SU-DHL-6 (cell line): ENCODE measurements at regions not wholly inside any gene's neighbourhood (a gene's known extent, or its start where the extent isn't known, plus 50 kb on each side); places are given as distances from the start of the nearest gene placed in this dataset.

Source experiments
- EZH2phosphoT487 ChIP-seq: fragments of 200-600 bp; sonication (generic), shearing (Covaris generic); conservative IDR thresholded peaks from 2 replicates; pipeline ENCODE4 v1.6.1; 2018; ENCODE audit warnings: mild to moderate bottlenecking, antibody characterized with exemption, low read length, moderate library complexity, mixed read lengths
- TF ChIP-seq, protein P1 (sequence below): fragments of 200-600 bp; sonication (generic); IDR thresholded peaks from one replicate; pipeline ENCODE4 v1.5.1; 2017; ENCODE audit warnings: antibody characterized with exemption, mild to moderate bottlenecking, low read length, moderate library complexity; ENCODE audit not compliant: insufficient read depth, poor library complexity, severe bottlenecking

GRCh38 chr10:3391657-3392056 lies 219.1 kb upstream of the PITRM1 start:
- no peak for TF ChIP-seq EZH2phosphoT487
- TF ChIP-seq, protein P1, sequence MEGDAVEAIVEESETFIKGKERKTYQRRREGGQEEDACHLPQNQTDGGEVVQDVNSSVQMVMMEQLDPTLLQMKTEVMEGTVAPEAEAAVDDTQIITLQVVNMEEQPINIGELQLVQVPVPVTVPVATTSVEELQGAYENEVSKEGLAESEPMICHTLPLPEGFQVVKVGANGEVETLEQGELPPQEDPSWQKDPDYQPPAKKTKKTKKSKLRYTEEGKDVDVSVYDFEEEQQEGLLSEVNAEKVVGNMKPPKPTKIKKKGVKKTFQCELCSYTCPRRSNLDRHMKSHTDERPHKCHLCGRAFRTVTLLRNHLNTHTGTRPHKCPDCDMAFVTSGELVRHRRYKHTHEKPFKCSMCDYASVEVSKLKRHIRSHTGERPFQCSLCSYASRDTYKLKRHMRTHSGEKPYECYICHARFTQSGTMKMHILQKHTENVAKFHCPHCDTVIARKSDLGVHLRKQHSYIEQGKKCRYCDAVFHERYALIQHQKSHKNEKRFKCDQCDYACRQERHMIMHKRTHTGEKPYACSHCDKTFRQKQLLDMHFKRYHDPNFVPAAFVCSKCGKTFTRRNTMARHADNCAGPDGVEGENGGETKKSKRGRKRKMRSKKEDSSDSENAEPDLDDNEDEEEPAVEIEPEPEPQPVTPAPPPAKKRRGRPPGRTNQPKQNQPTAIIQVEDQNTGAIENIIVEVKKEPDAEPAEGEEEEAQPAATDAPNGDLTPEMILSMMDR = no peak
